Esophagus muscularis mucosa (tissue), 3 donors: ENCODE measurements at regions not wholly inside any gene's neighbourhood (a gene's known extent, or its start where the extent isn't known, plus 50 kb on each side); places are given as distances from the start of the nearest gene placed in this dataset.

Experiments
- EP300 ChIP-seq: sonication (generic); formaldehyde crosslinking; IDR thresholded peaks from one replicate; pipeline ENCODE4 v1.6.1; 2017; ENCODE audit warnings: antibody characterized with exemption
- POLR2A ChIP-seq: fragments of 450-650 bp; IDR thresholded peaks from one replicate; pipeline ENCODE4 v1.6.1; 2017; ENCODE audit warnings: antibody characterized with exemption, moderate library complexity, mild to moderate bottlenecking, low read depth
- POLR2AphosphoS5 ChIP-seq, 2 donors: sonication (generic); formaldehyde crosslinking; IDR thresholded peaks; one replicate each; pipeline ENCODE4 v1.6.1; 2017; ENCODE audit warnings: antibody characterized with exemption in 2 of 2

GRCh38 chr5:9737265-9737664, 107.1 kb upstream of the TAS2R1 start:
- TF ChIP-seq POLR2AphosphoS5 (IDR thresholded peaks at IDR 0.05) (no peak), EP300 (no peak), POLR2A (no peak)
